ENCODE measurements at regions not wholly inside any gene's neighbourhood (a gene's known extent, or its start where the extent isn't known, plus 50 kb on each side); places are given as distances from the start of the nearest gene placed in this dataset.

DNA sequence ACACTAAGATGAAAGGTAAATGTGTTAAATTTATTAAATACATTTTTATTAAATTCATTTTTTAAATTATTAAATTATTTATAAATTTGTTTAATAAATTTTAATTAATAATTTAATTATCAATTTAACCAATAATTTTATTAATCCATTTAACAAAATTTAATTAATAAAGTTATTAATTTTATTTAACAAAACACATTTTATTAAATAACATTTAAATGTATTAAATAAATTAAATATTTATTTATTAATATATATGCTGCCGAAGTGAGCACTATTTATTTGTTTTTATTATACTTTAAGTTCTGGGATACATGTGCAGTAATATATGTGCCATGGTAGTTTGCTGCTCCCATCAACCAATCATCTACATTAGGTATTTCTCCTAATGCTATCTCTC is 719.5 kb downstream of the TRIML1 start:
- Histone ChIP-seq H3K27ac (ENCODE audit: low read depth in 2 of 2, low read length in 1 of 2) (no peak overlapping the region), H3K36me3 (ENCODE audit: control insufficient read depth in 2 of 2, insufficient read depth in 2 of 2, low read length in 1 of 2) (no peaks in the 10 kb centered on the region), H3K4me1 (ENCODE audit: control insufficient read depth in 2 of 2, insufficient read depth in 2 of 2, low read length in 1 of 2) (no peaks in the 10 kb centered on the region), H3K9me3 (ENCODE audit: control insufficient read depth in 2 of 2, insufficient read depth in 1 of 2, low read depth in 1 of 2, low read length in 1 of 2) (no peaks in the 10 kb centered on the region), H3K4me3 (ENCODE audit: low read depth in 1 of 2, low read length in 2 of 2) (no peak overlapping the region), H3K27me3 (ENCODE audit: control insufficient read depth in 1 of 2, insufficient read depth in 2 of 2, low read length in 2 of 2) (no peaks in the 10 kb centered on the region)
- 42 to 58% methylated on average over 1 of the region's 1 CpG for WGBS, 2 donors

GRCh38 chr4:188864741-188865140 is 725.5 kb downstream of the TRIML1 start:
- no peaks in the 10 kb centered on the region for H3K4me1 ChIP-seq (ENCODE audit: control insufficient read depth in 2 of 2, insufficient read depth in 2 of 2, low read length in 1 of 2)
- no peaks in the 10 kb centered on the region for H3K9me3 ChIP-seq (ENCODE audit: control insufficient read depth in 2 of 2, insufficient read depth in 1 of 2, low read depth in 1 of 2, low read length in 1 of 2)
- no peaks in the 10 kb centered on the region for H3K36me3 ChIP-seq (ENCODE audit: control insufficient read depth in 2 of 2, insufficient read depth in 2 of 2, low read length in 1 of 2)
- H3K27me3 ChIP-seq (ENCODE audit: control insufficient read depth in 1 of 2, insufficient read depth in 2 of 2, low read length in 2 of 2) = no peaks in the 10 kb centered on the region
- H3K27ac ChIP-seq (ENCODE audit: low read depth in 2 of 2, low read length in 1 of 2) = no peak overlapping the region
- WGBS, 2 donors = 65 to 66% methylated on average over 10 of the region's 10 CpGs
- no peak overlapping the region for H3K4me3 ChIP-seq (ENCODE audit: low read depth in 1 of 2, low read length in 2 of 2)

DNA sequence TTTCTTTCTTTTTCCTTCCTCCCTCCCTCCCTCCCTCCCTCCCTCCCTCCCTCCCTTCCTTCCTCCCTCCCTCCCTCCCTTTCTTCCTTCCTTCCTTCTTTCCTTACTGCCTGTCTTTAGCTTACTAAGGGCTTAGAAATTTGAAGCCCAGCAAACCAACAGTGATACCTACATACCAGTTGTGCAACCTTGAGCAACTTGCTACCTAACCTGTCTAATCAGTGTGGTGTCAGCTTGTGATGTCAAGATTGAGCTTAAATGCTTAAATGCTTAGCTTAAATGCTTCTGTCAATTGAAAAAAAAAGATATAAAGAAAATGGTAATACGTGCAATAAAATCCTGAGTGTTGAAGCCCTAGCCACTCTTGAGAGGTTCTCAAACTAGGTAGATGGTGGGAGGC is 728.6 kb downstream of the TRIML1 start:
- peaks cover 0 to 2% of the 10 kb centered on the region in 2 donors for H3K9me3 ChIP-seq (ENCODE audit: control insufficient read depth in 2 of 2, insufficient read depth in 1 of 2, low read depth in 1 of 2, low read length in 1 of 2)
- no peak overlapping the region for H3K4me3 ChIP-seq (ENCODE audit: low read depth in 1 of 2, low read length in 2 of 2)
- H3K27ac ChIP-seq (ENCODE audit: low read depth in 2 of 2, low read length in 1 of 2) = no peak overlapping the region
- H3K4me1 ChIP-seq (ENCODE audit: control insufficient read depth in 2 of 2, insufficient read depth in 2 of 2, low read length in 1 of 2) = no peaks in the 10 kb centered on the region
- no peaks in the 10 kb centered on the region for H3K36me3 ChIP-seq (ENCODE audit: control insufficient read depth in 2 of 2, insufficient read depth in 2 of 2, low read length in 1 of 2)
- no peaks in the 10 kb centered on the region for H3K27me3 ChIP-seq (ENCODE audit: control insufficient read depth in 1 of 2, insufficient read depth in 2 of 2, low read length in 2 of 2)
- WGBS, 2 donors = 0 to 45% methylated on average over 1 of the region's 1 CpG

GRCh38 chr4:188869581-188869980 is 730.3 kb downstream of the TRIML1 start:
- 77 to 84% methylated on average over 8 of the region's 8 CpGs for WGBS, 2 donors
- H3K4me1 ChIP-seq (ENCODE audit: control insufficient read depth in 2 of 2, insufficient read depth in 2 of 2, low read length in 1 of 2) = no peaks in the 10 kb centered on the region
- no peak overlapping the region for H3K4me3 ChIP-seq (ENCODE audit: low read depth in 1 of 2, low read length in 2 of 2)

DNA sequence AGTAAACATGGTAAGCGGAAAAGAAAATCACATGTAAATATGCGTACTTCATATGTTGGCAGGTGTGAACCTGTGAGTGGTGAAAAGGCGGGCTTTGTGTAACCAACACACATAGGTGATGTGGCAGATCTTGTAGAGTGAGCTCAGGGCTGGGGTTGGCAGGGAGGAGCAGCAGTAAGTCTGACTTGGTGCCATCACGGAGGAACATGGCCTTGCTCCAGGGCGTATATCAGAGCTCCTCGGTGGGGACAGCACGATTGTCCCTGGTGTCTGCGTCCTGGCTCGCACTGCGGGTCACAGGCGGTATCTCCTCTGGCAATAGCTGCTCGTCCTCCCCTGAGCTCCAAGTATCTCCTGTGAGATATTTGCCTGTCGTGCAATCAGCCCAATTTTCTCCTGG is 733.6 kb downstream of the TRIML1 start:
- no peak overlapping the region for H3K27ac ChIP-seq (ENCODE audit: low read depth in 2 of 2, low read length in 1 of 2)
- no peak overlapping the region for H3K4me3 ChIP-seq (ENCODE audit: low read depth in 1 of 2, low read length in 2 of 2)
- 84 to 89% methylated on average over 13 of the region's 13 CpGs for WGBS, 2 donors
- H3K4me1 ChIP-seq (ENCODE audit: control insufficient read depth in 2 of 2, insufficient read depth in 2 of 2, low read length in 1 of 2) = no peaks in the 10 kb centered on the region
- peaks cover 0 to 2% of the 10 kb centered on the region in 2 donors for H3K9me3 ChIP-seq (ENCODE audit: control insufficient read depth in 2 of 2, insufficient read depth in 1 of 2, low read depth in 1 of 2, low read length in 1 of 2)
- no peaks in the 10 kb centered on the region for H3K36me3 ChIP-seq (ENCODE audit: control insufficient read depth in 2 of 2, insufficient read depth in 2 of 2, low read length in 1 of 2)
- no peaks in the 10 kb centered on the region for H3K27me3 ChIP-seq (ENCODE audit: control insufficient read depth in 1 of 2, insufficient read depth in 2 of 2, low read length in 2 of 2)

More at GRCh38 chr4:188869581-188869980, 730.3 kb downstream of the TRIML1 start:
- H3K9me3 ChIP-seq (ENCODE audit: control insufficient read depth in 2 of 2, insufficient read depth in 1 of 2, low read depth in 1 of 2, low read length in 1 of 2) = peaks cover 0 to 2% of the 10 kb centered on the region in 2 donors
- H3K27me3 ChIP-seq (ENCODE audit: control insufficient read depth in 1 of 2, insufficient read depth in 2 of 2, low read length in 2 of 2) = no peaks in the 10 kb centered on the region
- H3K36me3 ChIP-seq (ENCODE audit: control insufficient read depth in 2 of 2, insufficient read depth in 2 of 2, low read length in 1 of 2) = no peaks in the 10 kb centered on the region
- no peak overlapping the region for H3K27ac ChIP-seq (ENCODE audit: low read depth in 2 of 2, low read length in 1 of 2)

- no peaks in the 10 kb centered on the region for H3K27me3 ChIP-seq (ENCODE audit: control insufficient read depth in 1 of 2, insufficient read depth in 2 of 2, low read length in 2 of 2)
- WGBS, 2 donors = 73 to 81% methylated on average over 3 of the region's 3 CpGs
- H3K4me3 ChIP-seq (ENCODE audit: low read depth in 1 of 2, low read length in 2 of 2) = no peak overlapping the region
- no peaks in the 10 kb centered on the region for H3K36me3 ChIP-seq (ENCODE audit: control insufficient read depth in 2 of 2, insufficient read depth in 2 of 2, low read length in 1 of 2)
- H3K9me3 ChIP-seq (ENCODE audit: control insufficient read depth in 2 of 2, insufficient read depth in 1 of 2, low read depth in 1 of 2, low read length in 1 of 2) = no peaks in the 10 kb centered on the region
- H3K4me1 ChIP-seq (ENCODE audit: control insufficient read depth in 2 of 2, insufficient read depth in 2 of 2, low read length in 1 of 2) = no peaks in the 10 kb centered on the region
- no peak overlapping the region for H3K27ac ChIP-seq (ENCODE audit: low read depth in 2 of 2, low read length in 1 of 2)
Observed at GRCh38 chr4:188876881-188877280, 737.6 kb downstream of the TRIML1 start.

GRCh38 chr4:188879598-188879997 is 740.4 kb downstream of the TRIML1 start:
- 47 to 53% methylated on average over 2 of the region's 2 CpGs for WGBS, 2 donors
- no peak overlapping the region for H3K4me3 ChIP-seq (ENCODE audit: low read depth in 1 of 2, low read length in 2 of 2)
- no peaks in the 10 kb centered on the region for H3K4me1 ChIP-seq (ENCODE audit: control insufficient read depth in 2 of 2, insufficient read depth in 2 of 2, low read length in 1 of 2)
- no peaks in the 10 kb centered on the region for H3K36me3 ChIP-seq (ENCODE audit: control insufficient read depth in 2 of 2, insufficient read depth in 2 of 2, low read length in 1 of 2)
- H3K27me3 ChIP-seq (ENCODE audit: control insufficient read depth in 1 of 2, insufficient read depth in 2 of 2, low read length in 2 of 2) = no peaks in the 10 kb centered on the region
- no peak overlapping the region for H3K27ac ChIP-seq (ENCODE audit: low read depth in 2 of 2, low read length in 1 of 2)
- no peaks in the 10 kb centered on the region for H3K9me3 ChIP-seq (ENCODE audit: control insufficient read depth in 2 of 2, insufficient read depth in 1 of 2, low read depth in 1 of 2, low read length in 1 of 2)

DNA sequence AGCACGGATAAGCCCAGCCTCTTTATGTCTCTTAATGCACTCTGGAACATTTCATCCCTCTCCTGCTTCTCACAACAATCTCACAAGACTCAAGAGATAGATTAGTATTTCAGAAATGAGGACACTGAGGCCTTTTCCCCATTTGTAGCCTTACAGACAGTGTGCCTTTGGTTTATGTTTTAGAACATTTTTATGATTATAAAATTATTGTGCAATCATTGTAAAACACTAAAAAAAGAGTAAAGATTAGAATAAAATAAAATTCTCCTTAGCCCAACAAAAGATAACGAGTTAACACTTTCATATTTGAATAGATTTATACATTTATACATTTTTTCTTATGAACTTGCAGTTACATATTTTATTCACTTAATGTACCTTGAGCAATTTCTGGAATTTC is 748.7 kb downstream of the TRIML1 start:
- no peaks in the 10 kb centered on the region for H3K27me3 ChIP-seq (ENCODE audit: control insufficient read depth in 1 of 2, insufficient read depth in 2 of 2, low read length in 2 of 2)
- H3K27ac ChIP-seq (ENCODE audit: low read depth in 2 of 2, low read length in 1 of 2) = no peak overlapping the region
- no peak overlapping the region for H3K4me3 ChIP-seq (ENCODE audit: low read depth in 1 of 2, low read length in 2 of 2)
- H3K9me3 ChIP-seq (ENCODE audit: control insufficient read depth in 2 of 2, insufficient read depth in 1 of 2, low read depth in 1 of 2, low read length in 1 of 2) = peaks cover 0 to 3% of the 10 kb centered on the region in 2 donors
- H3K36me3 ChIP-seq (ENCODE audit: control insufficient read depth in 2 of 2, insufficient read depth in 2 of 2, low read length in 1 of 2) = no peaks in the 10 kb centered on the region
- WGBS, 2 donors = 71 to 79% methylated on average over 2 of the region's 2 CpGs
- H3K4me1 ChIP-seq (ENCODE audit: control insufficient read depth in 2 of 2, insufficient read depth in 2 of 2, low read length in 1 of 2) = no peaks in the 10 kb centered on the region

DNA sequence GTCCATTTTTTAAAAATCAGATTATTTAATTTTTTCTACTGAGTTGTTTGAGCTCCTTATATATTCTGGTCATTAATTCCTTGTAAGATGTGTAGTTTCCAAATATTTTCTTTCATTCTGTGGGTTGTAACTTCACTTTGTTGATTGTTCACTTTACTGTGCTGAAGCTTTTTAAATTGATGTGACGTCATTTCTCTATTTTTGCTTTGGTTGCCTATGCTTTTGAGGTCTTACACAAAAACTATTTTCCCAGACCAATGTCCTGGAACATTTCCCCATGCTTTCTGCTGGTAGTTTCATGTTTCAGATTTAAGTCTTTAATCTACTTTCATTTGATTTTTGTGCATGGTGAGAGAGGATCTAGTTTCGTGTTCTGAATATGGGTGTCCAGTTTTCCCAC is 753.6 kb downstream of the TRIML1 start:
- Histone ChIP-seq H3K27ac (ENCODE audit: low read depth in 2 of 2, low read length in 1 of 2) (no peak overlapping the region), H3K4me3 (ENCODE audit: low read depth in 1 of 2, low read length in 2 of 2) (no peak overlapping the region), H3K9me3 (ENCODE audit: control insufficient read depth in 2 of 2, insufficient read depth in 1 of 2, low read depth in 1 of 2, low read length in 1 of 2) (no peaks in the 10 kb centered on the region), H3K36me3 (ENCODE audit: control insufficient read depth in 2 of 2, insufficient read depth in 2 of 2, low read length in 1 of 2) (no peaks in the 10 kb centered on the region), H3K4me1 (ENCODE audit: control insufficient read depth in 2 of 2, insufficient read depth in 2 of 2, low read length in 1 of 2) (no peaks in the 10 kb centered on the region), H3K27me3 (ENCODE audit: control insufficient read depth in 1 of 2, insufficient read depth in 2 of 2, low read length in 2 of 2) (no peaks in the 10 kb centered on the region)
- WGBS, 2 donors = 81% methylated on average over 2 of the region's 2 CpGs

DNA sequence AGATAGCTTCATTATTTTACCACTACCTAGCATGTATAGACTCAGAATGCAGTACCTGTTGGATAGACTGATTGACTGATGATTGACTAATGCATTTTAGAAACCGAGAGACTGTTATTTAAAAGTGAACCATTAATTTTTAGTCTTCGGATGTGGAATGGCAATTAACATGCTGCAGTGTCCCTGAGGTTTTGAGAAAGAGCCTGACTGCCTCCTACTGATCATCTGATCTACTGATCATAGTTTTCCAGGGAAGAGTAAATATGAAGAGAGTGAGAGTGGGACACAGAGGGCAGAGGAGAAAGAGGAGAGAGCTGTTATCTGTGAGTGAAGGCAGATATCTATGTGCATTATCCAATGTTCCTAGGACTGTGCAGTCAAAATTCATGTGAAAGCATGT is 764.7 kb downstream of the TRIML1 start:
- H3K4me3 ChIP-seq (ENCODE audit: low read depth in 1 of 2, low read length in 2 of 2) = no peak overlapping the region
- no peaks in the 10 kb centered on the region for H3K27me3 ChIP-seq (ENCODE audit: control insufficient read depth in 1 of 2, insufficient read depth in 2 of 2, low read length in 2 of 2)
- H3K36me3 ChIP-seq (ENCODE audit: control insufficient read depth in 2 of 2, insufficient read depth in 2 of 2, low read length in 1 of 2) = no peaks in the 10 kb centered on the region
- H3K9me3 ChIP-seq (ENCODE audit: control insufficient read depth in 2 of 2, insufficient read depth in 1 of 2, low read depth in 1 of 2, low read length in 1 of 2) = peaks cover 0 to 2% of the 10 kb centered on the region in 2 donors
- H3K27ac ChIP-seq (ENCODE audit: low read depth in 2 of 2, low read length in 1 of 2) = no peak overlapping the region
- no peaks in the 10 kb centered on the region for H3K4me1 ChIP-seq (ENCODE audit: control insufficient read depth in 2 of 2, insufficient read depth in 2 of 2, low read length in 1 of 2)
- 47 to 72% methylated on average over 2 of the region's 2 CpGs for WGBS, 2 donors

Measured in esophagus (tissue), 2 donors.